ENCODE measurements at regions not wholly inside any gene's neighbourhood (a gene's known extent, or its start where the extent isn't known, plus 50 kb on each side); places are given as distances from the start of the nearest gene placed in this dataset.

GRCh38 chr22:49365910-49366309, 461.8 kb downstream of the BRD1 start:
- Mint-ChIP-seq H3K27me3 (peaks cover 30% of the 10 kb centered on the region), H3K27ac (no peak overlapping the region), H3K36me3 (ENCODE audit: low read depth) (no peaks in the 10 kb centered on the region), H3K9me3 (no peaks in the 10 kb centered on the region), H3K4me3 (no peak overlapping the region), H3K4me1 (ENCODE audit: low read depth) (no peaks in the 10 kb centered on the region)
- DNase-seq, result no peak

- no peaks in the 10 kb centered on the region for H3K9me3 Mint-ChIP-seq
- DNase-seq, result no peak
- no peak overlapping the region for H3K27ac Mint-ChIP-seq
- H3K4me1 Mint-ChIP-seq (ENCODE audit: low read depth), result no peaks in the 10 kb centered on the region
- H3K4me3 Mint-ChIP-seq, result no peak overlapping the region
- no peaks in the 10 kb centered on the region for H3K36me3 Mint-ChIP-seq (ENCODE audit: low read depth)
- peaks cover 24% of the 10 kb centered on the region for H3K27me3 Mint-ChIP-seq
Measured at GRCh38 chr22:49365191-49365837, 462.4 kb downstream of the BRD1 start.

GRCh38 chr22:49364398-49364797, 463.3 kb downstream of the BRD1 start:
- Mint-ChIP-seq H3K27me3 (peaks cover 22% of the 10 kb centered on the region), H3K4me3 (no peak overlapping the region), H3K36me3 (ENCODE audit: low read depth) (no peaks in the 10 kb centered on the region), H3K4me1 (ENCODE audit: low read depth) (no peaks in the 10 kb centered on the region), H3K9me3 (no peaks in the 10 kb centered on the region), H3K27ac (no peak overlapping the region)
- no peak for DNase-seq

- Mint-ChIP-seq H3K4me3 (no peak overlapping the region), H3K27me3 (peaks cover 20% of the 10 kb centered on the region), H3K4me1 (ENCODE audit: low read depth) (no peaks in the 10 kb centered on the region), H3K27ac (no peak overlapping the region), H3K9me3 (no peaks in the 10 kb centered on the region), H3K36me3 (ENCODE audit: low read depth) (no peaks in the 10 kb centered on the region)
- DNase-seq, result no peak
Measured at GRCh38 chr22:49363526-49364230, 464.0 kb downstream of the BRD1 start.

GRCh38 chr22:49362211-49362839, 465.3 kb downstream of the BRD1 start:
- H3K27me3 Mint-ChIP-seq, result peaks cover 20% of the 10 kb centered on the region
- no peak for DNase-seq
- H3K27ac Mint-ChIP-seq, result no peak overlapping the region
- H3K9me3 Mint-ChIP-seq, result no peaks in the 10 kb centered on the region
- no peaks in the 10 kb centered on the region for H3K36me3 Mint-ChIP-seq (ENCODE audit: low read depth)
- no peaks in the 10 kb centered on the region for H3K4me1 Mint-ChIP-seq (ENCODE audit: low read depth)
- H3K4me3 Mint-ChIP-seq, result no peak overlapping the region

GRCh38 chr22:49361164-49361563, 466.5 kb downstream of the BRD1 start:
- H3K9me3 Mint-ChIP-seq, result no peaks in the 10 kb centered on the region
- H3K27ac Mint-ChIP-seq, result no peak overlapping the region
- peaks cover 26% of the 10 kb centered on the region for H3K27me3 Mint-ChIP-seq
- H3K4me3 Mint-ChIP-seq, result no peak overlapping the region
- H3K4me1 Mint-ChIP-seq (ENCODE audit: low read depth), result no peaks in the 10 kb centered on the region
- H3K36me3 Mint-ChIP-seq (ENCODE audit: low read depth), result no peaks in the 10 kb centered on the region
- DNase-seq, result no peak

- Mint-ChIP-seq H3K36me3 (ENCODE audit: low read depth) (no peaks in the 10 kb centered on the region), H3K27ac (no peak overlapping the region), H3K4me3 (no peak overlapping the region), H3K27me3 (peaks cover 29% of the 10 kb centered on the region), H3K9me3 (no peaks in the 10 kb centered on the region), H3K4me1 (ENCODE audit: low read depth) (no peaks in the 10 kb centered on the region)
- no peak for DNase-seq
Measured at GRCh38 chr22:49360746-49361145, 466.9 kb downstream of the BRD1 start.

- Mint-ChIP-seq H3K9me3 (no peaks in the 10 kb centered on the region), H3K36me3 (ENCODE audit: low read depth) (no peaks in the 10 kb centered on the region), H3K4me3 (no peak overlapping the region), H3K27ac (no peak overlapping the region), H3K27me3 (peaks cover 41% of the 10 kb centered on the region), H3K4me1 (ENCODE audit: low read depth) (no peaks in the 10 kb centered on the region)
- no peak for DNase-seq
Measured at GRCh38 chr22:49359076-49359475, 468.6 kb downstream of the BRD1 start.

GRCh38 chr22:49357661-49358440, 469.8 kb downstream of the BRD1 start:
- no peaks in the 10 kb centered on the region for H3K4me1 Mint-ChIP-seq (ENCODE audit: low read depth)
- no peak for DNase-seq
- no peak overlapping the region for H3K4me3 Mint-ChIP-seq
- no peak overlapping the region for H3K27ac Mint-ChIP-seq
- H3K27me3 Mint-ChIP-seq, result peaks cover 46% of the 10 kb centered on the region
- no peaks in the 10 kb centered on the region for H3K36me3 Mint-ChIP-seq (ENCODE audit: low read depth)
- H3K9me3 Mint-ChIP-seq, result no peaks in the 10 kb centered on the region

- DNase-seq, result no peak
- H3K27ac Mint-ChIP-seq, result no peak overlapping the region
- no peak overlapping the region for H3K4me3 Mint-ChIP-seq
- H3K4me1 Mint-ChIP-seq (ENCODE audit: low read depth), result no peaks in the 10 kb centered on the region
- peaks cover 53% of the 10 kb centered on the region for H3K27me3 Mint-ChIP-seq
- no peaks in the 10 kb centered on the region for H3K9me3 Mint-ChIP-seq
- H3K36me3 Mint-ChIP-seq (ENCODE audit: low read depth), result no peaks in the 10 kb centered on the region
Measured at GRCh38 chr22:49356428-49356827, 471.2 kb downstream of the BRD1 start.

GRCh38 chr22:49355211-49355920, 472.3 kb downstream of the BRD1 start:
- Mint-ChIP-seq H3K27ac (no peak overlapping the region), H3K4me3 (no peak overlapping the region), H3K4me1 (ENCODE audit: low read depth) (no peaks in the 10 kb centered on the region), H3K27me3 (peaks cover 59% of the 10 kb centered on the region), H3K9me3 (no peaks in the 10 kb centered on the region), H3K36me3 (ENCODE audit: low read depth) (no peaks in the 10 kb centered on the region)
- DNase-seq, result no peak

GRCh38 chr22:49354516-49355210, 473.0 kb downstream of the BRD1 start:
- H3K9me3 Mint-ChIP-seq, result no peaks in the 10 kb centered on the region
- H3K36me3 Mint-ChIP-seq (ENCODE audit: low read depth), result no peaks in the 10 kb centered on the region
- H3K27me3 Mint-ChIP-seq, result peaks cover 61% of the 10 kb centered on the region
- H3K4me1 Mint-ChIP-seq (ENCODE audit: low read depth), result no peaks in the 10 kb centered on the region
- no peak for DNase-seq
- H3K27ac Mint-ChIP-seq, result no peak overlapping the region
- H3K4me3 Mint-ChIP-seq, result no peak overlapping the region

- DNase-seq, result no peak
- Mint-ChIP-seq H3K27me3 (peaks cover 61% of the 10 kb centered on the region), H3K4me1 (ENCODE audit: low read depth) (no peaks in the 10 kb centered on the region)
Measured at GRCh38 chr22:49353235-49353634, 474.4 kb downstream of the BRD1 start.

More at GRCh38 chr22:49353235-49353634, 474.4 kb downstream of the BRD1 start:
- Mint-ChIP-seq H3K36me3 (ENCODE audit: low read depth) (no peaks in the 10 kb centered on the region), H3K9me3 (no peaks in the 10 kb centered on the region), H3K4me3 (no peak overlapping the region), H3K27ac (no peak overlapping the region)

All from activated T-cell treated with anti-CD3 and anti-CD28 coated beads, Interleukin-2, amount 50 U/mL, for 24 hours (primary cell).